ENCODE measurements at regions not wholly inside any gene's neighbourhood (a gene's known extent, or its start where the extent isn't known, plus 50 kb on each side); places are given as distances from the start of the nearest gene placed in this dataset.

GRCh38 chr9:95670122-95670521 lies 153.4 kb upstream of the PTCH1 start:
- TF ChIP-seq NR1H2 (CRISPR knock-in tag; IDR thresholded peaks at IDR 0.05) (no peak), CREM (CRISPR knock-in tag; IDR thresholded peaks at IDR 0.05) (no peak), ATF3 (CRISPR knock-in tag; conservative IDR thresholded peaks at IDR 0.05) (no peak), CTCF (IDR thresholded peaks at IDR 0.05) (no peak), CBFB (CRISPR knock-in tag; IDR thresholded peaks at IDR 0.05; ENCODE audit: low read depth) (no peak)

Data from WTC11 (cell line).